ENCODE measurements at regions not wholly inside any gene's neighbourhood (a gene's known extent, or its start where the extent isn't known, plus 50 kb on each side); places are given as distances from the start of the nearest gene placed in this dataset.

GRCh38 chr2:215505044-215505786, 69.3 kb upstream of the FN1 start:
- Histone ChIP-seq H3K27me3 (ENCODE audit: control insufficient read depth in 1 of 2, insufficient read depth in 2 of 2, low read length in 2 of 2) (no peaks in the 10 kb centered on the region), H3K9me3 (ENCODE audit: control insufficient read depth in 2 of 2, low read length in 2 of 2) (no peaks in the 10 kb centered on the region), H3K4me3 (ENCODE audit: low read length in 2 of 2) (no peak overlapping the region), H3K9ac (ENCODE audit: low read length in 2 of 2) (no peak overlapping the region), H3K36me3 (ENCODE audit: control insufficient read depth in 2 of 2, insufficient read depth in 2 of 2, low read length in 2 of 2) (no peaks in the 10 kb centered on the region), H3K4me1 (ENCODE audit: control insufficient read depth, insufficient read depth, low read length) (no peaks in the 10 kb centered on the region), H3K27ac (ENCODE audit: low read length) (no peak overlapping the region)

GRCh38 chr2:215504547-215504946, 68.7 kb upstream of the FN1 start:
- H3K4me1 ChIP-seq (ENCODE audit: control insufficient read depth, insufficient read depth, low read length), result no peaks in the 10 kb centered on the region
- H3K27ac ChIP-seq (ENCODE audit: low read length), result no peak overlapping the region

GRCh38 chr2:215503381-215503780, 67.5 kb upstream of the FN1 start:
- H3K4me3 ChIP-seq (ENCODE audit: low read length in 2 of 2), result no peak overlapping the region
- no peaks in the 10 kb centered on the region for H3K27me3 ChIP-seq (ENCODE audit: control insufficient read depth in 1 of 2, insufficient read depth in 2 of 2, low read length in 2 of 2)
- no peak overlapping the region for H3K9ac ChIP-seq (ENCODE audit: low read length in 2 of 2)
- no peaks in the 10 kb centered on the region for H3K9me3 ChIP-seq (ENCODE audit: control insufficient read depth in 2 of 2, low read length in 2 of 2)
- no peak overlapping the region for H3K27ac ChIP-seq (ENCODE audit: low read length)
- H3K4me1 ChIP-seq (ENCODE audit: control insufficient read depth, insufficient read depth, low read length), result no peaks in the 10 kb centered on the region
- H3K36me3 ChIP-seq (ENCODE audit: control insufficient read depth in 2 of 2, insufficient read depth in 2 of 2, low read length in 2 of 2), result no peaks in the 10 kb centered on the region

More at GRCh38 chr2:215504547-215504946, 68.7 kb upstream of the FN1 start:
- H3K4me3 ChIP-seq (ENCODE audit: low read length in 2 of 2), result no peak overlapping the region
- no peaks in the 10 kb centered on the region for H3K27me3 ChIP-seq (ENCODE audit: control insufficient read depth in 1 of 2, insufficient read depth in 2 of 2, low read length in 2 of 2)
- no peaks in the 10 kb centered on the region for H3K9me3 ChIP-seq (ENCODE audit: control insufficient read depth in 2 of 2, low read length in 2 of 2)
- H3K9ac ChIP-seq (ENCODE audit: low read length in 2 of 2), result no peak overlapping the region
- H3K36me3 ChIP-seq (ENCODE audit: control insufficient read depth in 2 of 2, insufficient read depth in 2 of 2, low read length in 2 of 2), result no peaks in the 10 kb centered on the region

- H3K4me3 ChIP-seq (ENCODE audit: low read length in 2 of 2), result no peak overlapping the region
- H3K27ac ChIP-seq (ENCODE audit: low read length), result no peak overlapping the region
- no peaks in the 10 kb centered on the region for H3K9me3 ChIP-seq (ENCODE audit: control insufficient read depth in 2 of 2, low read length in 2 of 2)
- no peaks in the 10 kb centered on the region for H3K4me1 ChIP-seq (ENCODE audit: control insufficient read depth, insufficient read depth, low read length)
- no peaks in the 10 kb centered on the region for H3K36me3 ChIP-seq (ENCODE audit: control insufficient read depth in 2 of 2, insufficient read depth in 2 of 2, low read length in 2 of 2)
- no peaks in the 10 kb centered on the region for H3K27me3 ChIP-seq (ENCODE audit: control insufficient read depth in 1 of 2, insufficient read depth in 2 of 2, low read length in 2 of 2)
- H3K9ac ChIP-seq (ENCODE audit: low read length in 2 of 2), result no peak overlapping the region
Observed at GRCh38 chr2:215500466-215500865, 64.6 kb upstream of the FN1 start.

GRCh38 chr2:215499331-215499730, 63.5 kb upstream of the FN1 start:
- H3K36me3 ChIP-seq (ENCODE audit: control insufficient read depth in 2 of 2, insufficient read depth in 2 of 2, low read length in 2 of 2), result no peaks in the 10 kb centered on the region
- H3K4me3 ChIP-seq (ENCODE audit: low read length in 2 of 2), result no peak overlapping the region
- H3K27me3 ChIP-seq (ENCODE audit: control insufficient read depth in 1 of 2, insufficient read depth in 2 of 2, low read length in 2 of 2), result no peaks in the 10 kb centered on the region
- no peaks in the 10 kb centered on the region for H3K9me3 ChIP-seq (ENCODE audit: control insufficient read depth in 2 of 2, low read length in 2 of 2)
- H3K9ac ChIP-seq (ENCODE audit: low read length in 2 of 2), result no peak overlapping the region
- no peak overlapping the region for H3K27ac ChIP-seq (ENCODE audit: low read length)
- H3K4me1 ChIP-seq (ENCODE audit: control insufficient read depth, insufficient read depth, low read length), result no peaks in the 10 kb centered on the region

GRCh38 chr2:215498431-215498830, 62.6 kb upstream of the FN1 start:
- Histone ChIP-seq H3K27me3 (ENCODE audit: control insufficient read depth in 1 of 2, insufficient read depth in 2 of 2, low read length in 2 of 2) (no peaks in the 10 kb centered on the region), H3K4me1 (ENCODE audit: control insufficient read depth, insufficient read depth, low read length) (no peaks in the 10 kb centered on the region), H3K4me3 (ENCODE audit: low read length in 2 of 2) (no peak overlapping the region), H3K27ac (ENCODE audit: low read length) (no peak overlapping the region), H3K9me3 (ENCODE audit: control insufficient read depth in 2 of 2, low read length in 2 of 2) (no peaks in the 10 kb centered on the region), H3K9ac (ENCODE audit: low read length in 2 of 2) (no peak overlapping the region), H3K36me3 (ENCODE audit: control insufficient read depth in 2 of 2, insufficient read depth in 2 of 2, low read length in 2 of 2) (no peaks in the 10 kb centered on the region)

- no peaks in the 10 kb centered on the region for H3K27me3 ChIP-seq (ENCODE audit: control insufficient read depth in 1 of 2, insufficient read depth in 2 of 2, low read length in 2 of 2)
- no peaks in the 10 kb centered on the region for H3K36me3 ChIP-seq (ENCODE audit: control insufficient read depth in 2 of 2, insufficient read depth in 2 of 2, low read length in 2 of 2)
- no peak overlapping the region for H3K27ac ChIP-seq (ENCODE audit: low read length)
- H3K9me3 ChIP-seq (ENCODE audit: control insufficient read depth in 2 of 2, low read length in 2 of 2), result no peaks in the 10 kb centered on the region
- H3K4me3 ChIP-seq (ENCODE audit: low read length in 2 of 2), result no peak overlapping the region
- H3K4me1 ChIP-seq (ENCODE audit: control insufficient read depth, insufficient read depth, low read length), result no peaks in the 10 kb centered on the region
- H3K9ac ChIP-seq (ENCODE audit: low read length in 2 of 2), result no peak overlapping the region
Observed at GRCh38 chr2:215493376-215493775, 57.5 kb upstream of the FN1 start.

- H3K4me1 ChIP-seq (ENCODE audit: control insufficient read depth, insufficient read depth, low read length), result no peaks in the 10 kb centered on the region
- no peaks in the 10 kb centered on the region for H3K9me3 ChIP-seq (ENCODE audit: control insufficient read depth in 2 of 2, low read length in 2 of 2)
- no peak overlapping the region for H3K27ac ChIP-seq (ENCODE audit: low read length)
- H3K9ac ChIP-seq (ENCODE audit: low read length in 2 of 2), result no peak overlapping the region
- H3K27me3 ChIP-seq (ENCODE audit: control insufficient read depth in 1 of 2, insufficient read depth in 2 of 2, low read length in 2 of 2), result no peaks in the 10 kb centered on the region
- H3K36me3 ChIP-seq (ENCODE audit: control insufficient read depth in 2 of 2, insufficient read depth in 2 of 2, low read length in 2 of 2), result no peaks in the 10 kb centered on the region
- no peak overlapping the region for H3K4me3 ChIP-seq (ENCODE audit: low read length in 2 of 2)
Observed at GRCh38 chr2:215489288-215489848, 53.5 kb upstream of the FN1 start.

- H3K27ac ChIP-seq (ENCODE audit: low read length), result no peak overlapping the region
- H3K4me3 ChIP-seq (ENCODE audit: low read length in 2 of 2), result no peak overlapping the region
- H3K4me1 ChIP-seq (ENCODE audit: control insufficient read depth, insufficient read depth, low read length), result no peaks in the 10 kb centered on the region
- no peak overlapping the region for H3K9ac ChIP-seq (ENCODE audit: low read length in 2 of 2)
- no peaks in the 10 kb centered on the region for H3K9me3 ChIP-seq (ENCODE audit: control insufficient read depth in 2 of 2, low read length in 2 of 2)
- H3K27me3 ChIP-seq (ENCODE audit: control insufficient read depth in 1 of 2, insufficient read depth in 2 of 2, low read length in 2 of 2), result no peaks in the 10 kb centered on the region
- no peaks in the 10 kb centered on the region for H3K36me3 ChIP-seq (ENCODE audit: control insufficient read depth in 2 of 2, insufficient read depth in 2 of 2, low read length in 2 of 2)
Observed at GRCh38 chr2:215487002-215487372, 51.1 kb upstream of the FN1 start.

- Histone ChIP-seq H3K9me3 (ENCODE audit: control insufficient read depth in 2 of 2, low read length in 2 of 2) (no peaks in the 10 kb centered on the region), H3K36me3 (ENCODE audit: control insufficient read depth in 2 of 2, insufficient read depth in 2 of 2, low read length in 2 of 2) (no peaks in the 10 kb centered on the region), H3K4me1 (ENCODE audit: control insufficient read depth, insufficient read depth, low read length) (no peaks in the 10 kb centered on the region), H3K27me3 (ENCODE audit: control insufficient read depth in 1 of 2, insufficient read depth in 2 of 2, low read length in 2 of 2) (no peaks in the 10 kb centered on the region), H3K4me3 (ENCODE audit: low read length in 2 of 2) (no peak overlapping the region), H3K9ac (ENCODE audit: low read length in 2 of 2) (no peak overlapping the region), H3K27ac (ENCODE audit: low read length) (no peak overlapping the region)
Observed at GRCh38 chr2:215486291-215487001, 50.6 kb upstream of the FN1 start.
